OCI-LY3 (cell line): ENCODE measurements at regions not wholly inside any gene's neighbourhood (a gene's known extent, or its start where the extent isn't known, plus 50 kb on each side); places are given as distances from the start of the nearest gene placed in this dataset.

Source experiments
- H2AFZ ChIP-seq: fragments of 200-600, 300-600 bp; shearing (Covaris generic); 2 replicates; pipeline ENCODE4 v1.6.0; 2014; ENCODE audit warnings: antibody characterized with exemption, low read depth, low read length
- H3K27ac ChIP-seq: fragments of 200-600, 300-600 bp; sonication (generic); 2 replicates; pipeline ENCODE4 v1.5.1; 2014; ENCODE audit warnings: mild to moderate bottlenecking, low read length, moderate library complexity, mixed read lengths
- H3K27me3 ChIP-seq: fragments of 200-600, 300-600 bp; sonication (generic); 2 replicates; pipeline ENCODE4 v1.6.1; 2014; ENCODE audit warnings: low read depth, low read length, mixed read lengths
- H3K36me3 ChIP-seq: fragments of 200-600, 300-600 bp; sonication (generic); replicated peaks from 2 replicates; pipeline ENCODE3; 2014; ENCODE audit warnings: low read depth, low read length, mixed read lengths
- H3K4me1 ChIP-seq: fragments of 300-600, 200-600 bp; sonication (generic); 2 replicates; pipeline ENCODE4 v1.6.1; 2014; ENCODE audit warnings: low read length, mixed read lengths
- H3K4me2 ChIP-seq: fragments of 200-600, 300-600 bp; sonication (generic); 2 replicates; pipeline ENCODE4 v1.6.1; 2014; ENCODE audit warnings: low read length, mixed read lengths
- H3K4me3 ChIP-seq: fragments of 300-600, 200-600 bp; sonication (generic); 2 replicates; pipeline ENCODE4 v1.5.1; 2014; ENCODE audit warnings: antibody characterized with exemption, mild to moderate bottlenecking, low read length, moderate library complexity
- H3K79me2 ChIP-seq: fragments of 300-600, 200-600 bp; shearing (Covaris generic); 2 replicates; pipeline ENCODE4 v1.6.1; 2014; ENCODE audit warnings: mild to moderate bottlenecking, low read length, mixed read lengths
- H3K9ac ChIP-seq: fragments of 300-600, 200-600 bp; shearing (Covaris generic); 2 replicates; pipeline ENCODE4 v1.6.0; 2014; ENCODE audit warnings: mild to moderate bottlenecking, low read length, moderate library complexity
- H3K9me3 ChIP-seq: fragments of 200-600, 300-600 bp; shearing (Covaris generic); 2 replicates; pipeline ENCODE4 v1.6.1; 2014; ENCODE audit warnings: low read length, mixed read lengths; ENCODE audit not compliant: insufficient read depth
- H4K20me1 ChIP-seq: fragments of 200-600, 300-600 bp; sonication (generic); 2 replicates; pipeline ENCODE4 v1.6.1; 2016; ENCODE audit warnings: low read length, mixed read lengths; ENCODE audit not compliant: insufficient read depth
- EZH2phosphoT487 ChIP-seq: fragments of 200-600 bp; shearing (Covaris generic); IDR thresholded peaks from 2 replicates; pipeline ENCODE4 v1.6.1; 2018; ENCODE audit warnings: antibody characterized with exemption, mixed run types, low read depth
- TF ChIP-seq, protein P1 (sequence below): fragments of 200-600, 300-600 bp; sonication (generic); IDR thresholded peaks from 2 replicates; pipeline ENCODE4 v1.5.1; 2014; ENCODE audit warnings: antibody characterized with exemption, low read length, low read depth

DNA sequence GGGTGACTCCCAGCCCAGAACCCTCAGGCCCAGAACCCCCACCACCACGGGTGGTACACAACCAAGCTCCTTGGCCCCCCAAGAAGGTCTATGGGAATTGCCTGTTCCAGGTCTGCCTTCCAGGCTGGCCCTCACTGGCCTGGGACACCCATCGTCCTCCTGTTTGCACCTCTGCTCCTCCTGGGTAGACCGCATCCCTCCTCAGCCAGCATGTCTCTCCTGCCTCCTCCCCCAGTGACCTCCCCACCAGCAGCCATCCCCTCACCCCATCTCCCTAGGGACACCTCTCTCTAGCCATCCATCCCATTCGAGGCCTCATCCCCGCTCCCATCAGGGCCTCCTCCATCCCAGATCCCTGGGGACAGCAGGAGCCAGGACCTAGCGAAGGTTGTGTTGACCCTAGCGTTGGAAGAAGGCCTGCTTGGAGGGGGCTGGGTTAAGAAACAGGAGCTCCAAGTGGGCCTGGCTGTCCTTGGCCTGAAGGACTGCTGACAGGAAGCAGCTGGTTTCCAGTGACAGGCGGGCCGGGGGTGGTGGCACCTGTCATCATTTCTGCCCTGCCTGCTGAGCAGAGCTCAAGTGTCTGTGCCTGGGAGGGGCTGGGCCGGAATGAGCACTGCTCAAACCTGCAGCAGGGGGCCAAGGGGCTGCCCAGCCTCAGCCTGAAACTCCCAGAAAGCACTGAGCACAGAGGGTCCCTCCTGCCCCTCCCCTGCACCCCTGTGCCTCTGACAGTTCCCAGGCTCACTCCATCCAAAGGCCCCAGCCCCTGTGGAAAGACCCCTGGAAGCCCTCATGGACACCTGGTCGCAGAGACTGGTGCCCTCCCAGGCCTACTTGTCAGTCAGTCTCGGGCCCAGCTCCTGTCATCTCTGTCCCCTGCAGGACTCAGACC, 96.0 kb upstream of the OTOS start:
- Histone ChIP-seq H3K79me2 (no peaks in the 10 kb centered on the region), H4K20me1 (no peaks in the 10 kb centered on the region), H3K4me1 (peaks cover 3% of the 10 kb centered on the region; the same call in 1 of the 2 replicates), H3K27me3 (peaks cover 4% of the 10 kb centered on the region; the same call in 1 of the 2 replicates), H3K9me3 (no peaks in the 10 kb centered on the region), H3K9ac (no peak overlapping the region), H3K4me2 (no peak overlapping the region), H2AFZ (no peak overlapping the region), H3K27ac (no peak overlapping the region), H3K4me3 (no peak overlapping the region), H3K36me3 (no peaks in the 10 kb centered on the region)
- TF ChIP-seq, protein P1, sequence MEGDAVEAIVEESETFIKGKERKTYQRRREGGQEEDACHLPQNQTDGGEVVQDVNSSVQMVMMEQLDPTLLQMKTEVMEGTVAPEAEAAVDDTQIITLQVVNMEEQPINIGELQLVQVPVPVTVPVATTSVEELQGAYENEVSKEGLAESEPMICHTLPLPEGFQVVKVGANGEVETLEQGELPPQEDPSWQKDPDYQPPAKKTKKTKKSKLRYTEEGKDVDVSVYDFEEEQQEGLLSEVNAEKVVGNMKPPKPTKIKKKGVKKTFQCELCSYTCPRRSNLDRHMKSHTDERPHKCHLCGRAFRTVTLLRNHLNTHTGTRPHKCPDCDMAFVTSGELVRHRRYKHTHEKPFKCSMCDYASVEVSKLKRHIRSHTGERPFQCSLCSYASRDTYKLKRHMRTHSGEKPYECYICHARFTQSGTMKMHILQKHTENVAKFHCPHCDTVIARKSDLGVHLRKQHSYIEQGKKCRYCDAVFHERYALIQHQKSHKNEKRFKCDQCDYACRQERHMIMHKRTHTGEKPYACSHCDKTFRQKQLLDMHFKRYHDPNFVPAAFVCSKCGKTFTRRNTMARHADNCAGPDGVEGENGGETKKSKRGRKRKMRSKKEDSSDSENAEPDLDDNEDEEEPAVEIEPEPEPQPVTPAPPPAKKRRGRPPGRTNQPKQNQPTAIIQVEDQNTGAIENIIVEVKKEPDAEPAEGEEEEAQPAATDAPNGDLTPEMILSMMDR: no peak
- TF ChIP-seq EZH2phosphoT487: no peak

DNA sequence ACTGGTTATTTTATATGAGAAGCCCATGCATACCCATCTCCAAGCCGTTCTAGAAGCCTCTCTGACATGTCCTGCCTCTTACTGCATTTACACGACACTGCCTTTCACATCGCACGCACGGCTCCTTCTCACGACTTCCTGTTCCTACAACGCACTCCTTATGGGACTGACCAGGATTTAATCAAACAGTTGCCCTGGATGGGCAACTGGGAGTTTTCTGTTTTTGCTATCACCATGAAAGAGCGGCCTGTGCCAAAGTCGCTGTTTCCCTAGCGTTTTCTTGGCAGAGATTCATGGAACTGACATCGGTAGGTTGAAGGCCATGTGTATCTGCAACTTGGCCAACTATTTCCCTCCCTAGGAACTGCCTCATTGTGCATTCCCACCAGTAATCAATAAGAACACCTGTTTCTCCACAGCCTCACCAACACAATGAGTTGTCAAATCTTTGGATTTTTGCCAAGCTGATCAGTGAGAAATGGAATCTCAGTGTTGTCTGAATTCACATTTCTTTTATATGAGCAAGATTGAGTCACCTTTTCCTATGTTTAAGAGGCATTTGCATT, 97.2 kb upstream of the OTOS start:
- Histone ChIP-seq H3K4me1 (peaks cover 3% of the 10 kb centered on the region; the same call in 1 of the 2 replicates), H3K4me3 (no peak overlapping the region), H3K9ac (no peak overlapping the region), H4K20me1 (no peaks in the 10 kb centered on the region), H3K4me2 (no peak overlapping the region), H3K27ac (no peak overlapping the region), H3K36me3 (no peaks in the 10 kb centered on the region), H2AFZ (no peak overlapping the region), H3K27me3 (peaks cover 4% of the 10 kb centered on the region; the same call in 1 of the 2 replicates), H3K9me3 (no peaks in the 10 kb centered on the region), H3K79me2 (no peaks in the 10 kb centered on the region)
- TF ChIP-seq EZH2phosphoT487: no peak
- TF ChIP-seq, protein P1: no peak

DNA sequence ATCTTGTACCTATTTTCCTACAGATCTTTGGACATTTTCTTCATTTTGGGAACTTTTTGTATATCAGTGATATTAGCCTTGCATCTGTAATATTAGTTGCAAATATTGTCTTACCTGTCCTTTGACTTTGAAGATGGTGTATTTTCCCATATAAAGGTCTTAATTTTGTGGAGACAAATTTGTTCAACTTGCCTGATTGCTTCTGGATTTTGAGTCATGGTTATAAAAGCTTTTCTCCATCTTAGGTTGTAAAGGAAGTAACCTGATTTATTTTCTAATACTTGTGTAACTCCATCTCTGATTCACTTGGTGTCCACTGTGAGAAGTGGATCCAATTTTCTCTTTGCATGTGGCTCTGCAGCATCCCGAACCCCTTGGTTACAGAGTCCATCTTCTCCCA, 97.7 kb upstream of the OTOS start:
- Histone ChIP-seq H3K36me3 (no peaks in the 10 kb centered on the region), H3K4me2 (no peak overlapping the region)

More for the DNA sequence above, 97.7 kb upstream of the OTOS start:
- Histone ChIP-seq H2AFZ (no peak overlapping the region), H3K4me1 (peaks cover 3% of the 10 kb centered on the region; the same call in 1 of the 2 replicates), H3K4me3 (no peak overlapping the region), H4K20me1 (no peaks in the 10 kb centered on the region), H3K27ac (no peak overlapping the region), H3K79me2 (no peaks in the 10 kb centered on the region), H3K9me3 (no peaks in the 10 kb centered on the region), H3K27me3 (peaks cover 4% of the 10 kb centered on the region; the same call in 1 of the 2 replicates), H3K9ac (no peak overlapping the region)
- TF ChIP-seq EZH2phosphoT487: no peak
- TF ChIP-seq, protein P1: no peak
